SKM-1 treated with dmso at 0.1 percent for 144 hours (cell line): ENCODE measurements at regions not wholly inside any gene's neighbourhood (a gene's known extent, or its start where the extent isn't known, plus 50 kb on each side); places are given as distances from the start of the nearest gene placed in this dataset.
"Not testable (repeated sequence)": the region's sequence is repeated elsewhere in the genome, so short reads cannot be mapped to it uniquely, and the experiment has no call there.

Experiments
- DNase-seq: peaks from one replicate; lab custom pipeline; 2025; ENCODE audit not compliant: unreplicated experiment; lab: John Stamatoyannopoulos, UW

DNA sequence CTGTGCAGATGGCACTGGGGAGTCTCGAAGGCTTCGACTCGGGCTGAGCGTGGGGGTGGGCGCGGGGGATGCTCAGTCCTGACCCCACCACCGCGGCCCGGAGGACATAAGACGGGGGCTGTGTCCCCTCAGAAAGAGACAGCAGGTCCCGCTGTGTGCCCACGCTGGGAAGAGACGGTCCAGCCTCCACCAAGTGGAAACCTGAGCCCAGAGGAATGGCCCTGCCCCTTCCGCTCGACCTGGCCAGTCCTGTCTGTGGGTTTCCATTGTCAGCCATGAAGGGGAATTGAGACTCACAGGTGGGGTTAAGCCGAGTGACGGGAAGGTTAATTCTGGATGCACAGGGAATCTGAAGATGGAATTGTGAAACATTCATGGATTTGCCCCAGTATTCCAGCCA is 442.7 kb downstream of the PREX1 start:
- no peak for DNase-seq

DNA sequence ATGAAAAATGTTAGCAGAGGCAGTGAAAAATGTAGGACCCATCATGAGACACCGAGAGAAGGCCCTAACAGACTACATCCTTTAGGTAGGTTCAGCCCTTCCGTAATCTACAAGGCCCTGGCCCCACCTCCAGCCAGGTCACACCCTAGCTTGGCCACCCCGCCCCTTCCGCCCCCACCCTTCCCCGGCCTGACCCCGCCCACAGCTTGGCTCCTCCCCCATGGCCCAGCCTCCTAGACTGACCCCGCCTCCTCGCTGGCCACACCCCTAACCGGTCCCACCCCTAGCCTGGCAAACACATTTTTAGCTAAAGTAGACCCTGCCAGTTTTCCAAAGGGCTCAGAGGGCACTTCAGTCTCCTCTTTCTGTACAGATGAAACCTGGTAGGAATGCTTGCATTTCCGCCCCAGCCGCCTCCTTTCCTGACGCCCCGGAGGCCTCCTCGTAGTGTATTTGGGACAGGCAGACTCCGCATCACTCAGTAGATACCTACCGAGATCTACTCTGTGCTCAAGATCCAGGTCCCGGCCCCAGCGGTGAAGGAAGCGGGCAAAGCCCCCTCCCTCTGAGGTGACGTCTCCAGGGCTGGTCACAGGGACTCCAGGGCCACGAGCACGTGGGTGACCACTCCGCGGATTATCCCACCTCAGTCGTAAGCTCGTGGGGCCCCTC is 443.5 kb downstream of the PREX1 start:
- DNase-seq = no peak

DNA sequence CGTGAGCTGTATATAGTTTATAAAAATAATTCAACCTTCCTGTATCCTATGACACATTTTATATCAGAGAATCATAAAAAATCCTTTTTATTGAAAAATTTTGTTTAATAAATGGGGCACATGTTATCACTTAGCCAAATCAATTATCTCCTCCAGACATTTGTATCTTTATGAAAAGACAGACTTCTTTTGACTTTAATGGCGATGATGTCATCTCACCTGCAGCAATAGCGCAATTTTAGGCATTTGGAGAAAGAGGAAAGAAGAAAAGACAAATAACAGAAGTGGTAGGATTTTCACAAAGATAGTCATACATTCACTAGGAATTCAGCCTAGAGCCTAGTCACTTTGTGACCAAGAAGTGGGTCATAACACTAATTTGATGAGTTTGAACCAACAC is 444.5 kb downstream of the PREX1 start:
- DNase-seq = no peak

DNA sequence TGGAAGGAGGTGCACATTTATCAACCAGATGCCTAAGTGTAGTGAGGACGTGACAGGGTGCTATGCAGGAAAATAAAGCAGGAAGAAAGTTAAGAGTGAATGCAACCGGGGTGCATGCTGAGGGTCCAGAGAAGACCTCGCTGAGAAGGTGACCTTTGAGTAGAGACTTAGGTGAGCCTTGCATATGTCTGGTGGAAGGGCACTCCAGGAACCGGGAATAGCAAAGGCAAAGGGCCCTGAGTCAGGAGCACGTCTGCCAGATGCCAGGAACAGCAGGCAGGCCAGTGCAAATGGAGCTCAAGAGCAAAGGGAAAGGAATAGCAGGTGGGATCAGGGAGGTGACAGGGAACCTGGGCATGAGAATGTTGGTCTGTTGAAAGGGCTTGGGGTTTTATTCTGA is 445.5 kb downstream of the PREX1 start:
- DNase-seq = no peak

DNA sequence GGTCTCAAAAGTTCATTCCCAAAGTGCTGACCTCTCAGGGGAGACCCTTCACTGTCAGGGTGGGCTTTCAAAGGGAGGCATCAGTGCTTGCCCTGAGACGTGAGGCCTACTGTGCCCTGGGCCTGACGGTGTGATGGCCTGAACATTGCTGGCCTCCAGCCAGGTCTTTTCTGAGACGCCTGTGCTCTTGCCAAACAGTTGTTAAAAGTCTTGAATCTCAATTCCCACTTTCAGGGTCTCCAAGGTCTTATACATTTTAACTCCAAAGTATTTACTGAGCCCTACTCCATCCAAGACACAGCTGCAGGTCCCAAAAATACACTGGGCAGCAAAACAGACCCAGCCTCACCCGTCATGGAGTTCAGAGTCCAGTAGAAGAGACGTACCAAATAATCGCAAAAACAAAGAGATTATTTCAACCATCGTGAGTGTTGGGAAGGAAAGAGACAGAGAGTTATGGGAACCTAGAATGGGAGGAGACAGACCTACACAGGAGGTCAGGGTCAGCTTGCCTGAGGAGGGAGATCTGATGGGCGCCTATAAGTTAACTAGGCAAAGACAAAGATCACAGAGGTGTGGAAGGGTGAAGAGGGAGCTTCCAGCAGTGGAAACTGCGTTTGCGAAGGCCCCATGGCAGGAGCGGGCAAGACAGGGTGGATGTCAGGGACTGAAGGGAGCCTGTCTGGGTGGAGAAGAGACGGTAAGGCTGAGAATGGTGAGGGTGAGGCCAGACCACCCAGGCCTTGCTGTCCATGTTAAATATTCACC is 446.3 kb downstream of the PREX1 start:
- DNase-seq = no peak

DNA sequence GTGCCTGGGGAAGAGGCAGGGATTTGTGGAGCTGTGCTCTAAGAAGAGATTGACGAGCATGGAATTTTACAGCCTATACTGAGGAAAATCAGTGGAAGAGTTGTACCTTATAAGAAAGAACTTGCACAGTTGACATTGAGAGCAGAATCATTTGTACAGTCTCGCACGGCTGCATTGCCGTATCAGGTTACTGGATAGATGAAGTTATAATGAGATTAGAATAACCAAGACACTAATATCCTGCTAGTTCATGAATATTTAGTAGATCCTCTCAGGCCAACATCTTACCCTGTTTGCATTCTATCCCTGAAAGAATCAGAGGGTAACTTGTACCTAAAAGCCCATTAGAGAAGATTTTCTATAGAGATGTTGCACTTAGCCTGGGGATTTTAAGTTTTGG is 447.1 kb downstream of the PREX1 start:
- no peak for DNase-seq

DNA sequence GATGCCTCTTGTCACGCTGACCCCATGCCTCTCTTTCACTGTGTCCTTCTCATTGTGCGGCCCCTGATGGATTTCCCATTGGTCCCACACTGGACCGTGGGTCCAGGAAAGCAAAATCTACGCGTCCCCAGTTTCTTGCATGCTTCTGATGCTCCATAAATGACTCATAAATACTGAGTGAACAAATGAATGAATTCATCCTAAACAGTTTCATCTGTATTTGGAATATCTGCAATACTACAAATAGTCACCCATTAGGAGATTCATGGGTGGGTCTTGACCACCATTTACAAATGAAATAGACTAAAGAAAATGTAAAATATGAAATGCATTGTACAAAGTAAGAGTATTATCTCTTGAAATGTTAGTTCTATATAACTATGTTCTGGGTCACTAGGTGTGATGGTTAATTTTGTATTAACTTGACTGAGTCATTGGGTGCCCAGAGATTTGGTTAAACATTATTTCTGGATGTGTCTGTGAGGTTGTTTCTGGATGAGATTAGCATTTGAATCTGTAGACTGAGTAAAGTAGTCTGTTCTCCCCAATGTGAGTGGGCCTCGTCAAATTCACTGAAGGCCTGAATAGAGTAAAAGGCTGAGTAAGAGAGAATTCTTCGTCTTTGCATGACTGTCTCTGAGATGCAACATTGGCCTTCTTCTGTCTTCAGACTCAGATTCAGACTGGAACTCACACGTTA is 448.7 kb downstream of the PREX1 start:
- no peak for DNase-seq

DNA sequence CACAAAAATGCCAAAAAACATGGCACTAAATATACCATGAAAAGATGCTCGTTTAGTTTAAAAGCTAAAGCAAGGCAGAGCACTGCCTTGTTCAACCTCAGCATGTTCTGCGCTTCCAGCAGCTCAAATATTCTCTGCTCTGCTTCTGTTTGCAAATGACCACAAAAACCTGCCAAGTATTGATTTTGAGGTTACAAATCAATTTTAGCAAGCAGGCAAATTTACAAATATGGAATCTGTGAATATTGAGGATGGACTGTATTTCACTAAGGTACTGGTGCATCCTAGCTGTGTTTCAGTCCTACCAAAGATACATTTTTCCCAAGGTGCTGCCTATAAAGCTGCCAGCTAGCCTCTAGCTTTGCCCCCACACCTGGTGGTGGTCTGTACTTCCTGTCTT is 449.9 kb downstream of the PREX1 start:
- DNase-seq = no peak

DNA sequence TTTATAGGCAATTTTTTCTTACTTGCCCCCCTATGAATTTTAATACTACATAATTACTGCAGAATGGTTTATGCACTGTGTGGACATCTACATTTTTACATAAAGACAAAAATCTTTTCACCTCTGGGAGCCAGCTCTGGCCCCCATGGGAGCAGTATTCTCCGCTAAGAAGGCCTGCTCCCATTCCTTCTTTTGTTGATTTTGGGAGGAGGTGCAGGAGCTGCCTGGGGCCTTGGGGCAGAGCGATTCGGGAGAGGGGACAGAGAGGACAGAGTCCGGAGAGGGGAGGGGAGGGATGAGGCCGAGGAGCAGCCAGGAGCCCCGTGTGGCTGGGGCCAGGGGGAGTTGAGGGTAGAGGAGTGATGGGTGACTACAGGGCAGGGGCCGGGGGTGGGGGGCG is 452.0 kb downstream of the PREX1 start:
- no peak for DNase-seq

DNA sequence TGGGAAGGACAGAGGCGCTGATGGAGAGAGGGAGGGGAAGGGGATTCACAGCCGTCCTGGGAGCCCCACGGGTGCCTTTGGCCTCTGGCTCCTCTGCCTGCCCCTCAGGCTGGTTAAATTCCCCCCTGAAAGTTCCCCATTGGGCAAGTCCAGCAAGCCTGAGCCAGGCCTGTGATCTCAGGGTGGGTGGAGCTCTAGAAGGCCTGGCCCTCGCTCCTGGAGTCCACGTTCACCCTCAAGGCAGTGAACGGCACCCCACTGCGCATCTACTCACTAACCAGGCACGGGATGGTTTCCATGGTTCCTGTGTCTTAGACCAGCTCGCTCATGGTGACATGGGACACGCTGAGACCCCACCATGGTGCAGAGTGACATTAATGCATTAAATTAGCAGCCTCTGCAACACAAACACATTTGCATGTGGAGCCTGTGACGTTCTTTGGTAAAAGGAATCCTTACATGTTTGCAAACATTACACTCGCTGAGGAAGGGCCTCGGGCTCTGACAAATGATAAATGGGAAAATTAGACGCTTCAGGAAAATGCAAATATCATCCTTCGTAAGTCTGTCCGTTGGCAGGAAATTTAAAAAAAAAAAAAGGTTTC is 452.7 kb downstream of the PREX1 start:
- DNase-seq = no peak

DNA sequence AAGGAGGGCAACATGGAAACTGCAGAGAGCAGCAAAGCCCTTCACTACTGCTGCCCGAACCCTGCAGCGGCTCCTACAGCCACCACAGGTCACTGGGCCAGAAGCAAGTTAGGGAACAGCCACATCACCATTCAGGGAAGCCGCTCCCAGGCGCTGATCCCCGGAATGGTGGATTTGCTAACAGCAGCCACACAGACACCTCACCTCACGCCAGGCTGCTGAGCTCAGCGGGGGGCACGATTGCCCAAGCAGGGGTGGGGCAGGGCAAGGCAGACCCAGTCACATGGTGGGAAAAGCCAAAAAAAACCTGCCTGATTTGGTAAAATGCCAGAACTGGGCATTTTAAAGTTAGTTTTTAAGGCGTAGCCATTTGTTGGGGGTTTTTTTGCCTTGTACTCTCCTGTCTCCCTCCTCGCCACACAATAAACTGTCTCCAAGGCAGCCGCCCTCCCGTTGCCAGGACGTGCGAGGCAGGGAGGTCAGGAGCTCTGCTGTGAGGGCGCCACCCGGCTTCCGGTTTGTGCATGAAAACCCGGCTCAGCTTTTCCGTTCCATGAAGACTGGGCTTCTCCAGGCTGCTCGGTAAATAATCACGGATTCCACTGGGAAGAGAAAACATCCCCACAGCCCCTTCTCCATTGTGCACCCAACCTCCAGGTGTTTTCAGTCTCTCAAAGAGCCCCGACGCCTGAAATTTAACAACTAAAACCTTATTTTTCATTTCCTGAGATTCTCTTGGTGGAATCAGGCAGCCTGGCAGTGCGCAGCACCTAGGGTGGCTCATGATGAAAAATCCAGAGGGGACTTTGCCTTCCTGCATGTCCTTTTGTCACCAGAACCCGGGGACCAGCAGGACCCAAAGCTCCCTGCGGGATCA is 453.5 kb downstream of the PREX1 start:
- DNase-seq = not testable (repeated sequence)

DNA sequence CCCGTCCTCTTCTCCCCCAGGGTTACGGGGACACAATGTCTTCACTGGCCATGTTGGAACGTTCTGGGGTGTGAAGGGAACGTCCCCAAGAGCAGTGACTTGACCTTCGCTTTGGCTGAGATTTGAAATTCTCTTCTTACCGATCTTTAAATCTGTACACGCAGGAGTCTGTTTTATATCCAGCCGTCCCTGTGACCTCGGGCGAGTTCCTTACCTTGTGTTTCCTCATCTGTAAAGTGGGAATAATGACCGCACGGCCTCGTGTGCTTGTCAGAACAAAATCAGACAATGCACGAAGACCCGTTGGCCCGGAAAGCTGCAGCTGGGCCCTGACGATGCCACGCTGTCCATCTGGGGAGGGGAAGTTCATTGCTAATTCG is 454.3 kb downstream of the PREX1 start:
- DNase-seq = no peak

DNA sequence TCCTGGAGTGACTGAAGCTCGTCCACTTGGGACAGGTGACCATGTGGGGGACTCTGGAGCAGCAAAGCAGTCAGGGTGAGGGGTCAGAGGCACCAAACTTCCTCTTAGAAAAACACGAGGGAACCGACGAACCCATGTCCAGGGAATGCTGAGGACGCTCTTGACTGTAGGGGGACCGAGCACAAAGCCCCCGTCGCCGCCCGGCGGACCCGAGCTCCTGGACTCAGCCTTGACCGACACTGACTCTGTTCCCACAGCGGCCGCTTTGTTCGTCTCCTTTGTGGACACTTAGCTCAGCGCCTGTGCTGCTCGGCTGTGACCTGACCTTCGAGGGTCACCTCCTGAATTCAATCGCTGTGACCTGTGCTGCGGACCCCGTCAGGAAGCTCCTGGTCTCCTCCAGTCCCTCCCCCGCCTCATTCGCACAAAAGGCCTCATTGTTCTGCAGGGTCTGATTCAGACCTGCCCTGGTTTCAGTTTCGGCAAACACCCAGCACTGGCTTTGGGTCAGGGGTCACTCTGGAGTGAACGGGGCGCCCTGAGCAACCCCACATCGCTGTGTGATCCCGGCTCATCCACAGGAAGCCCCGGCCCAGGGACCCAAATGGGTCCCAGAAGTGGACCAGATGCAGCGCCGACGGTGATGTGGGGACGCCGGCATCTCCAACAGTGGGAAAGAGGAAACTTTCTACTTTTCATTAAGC is 454.8 kb downstream of the PREX1 start:
- not testable (repeated sequence) for DNase-seq

DNA sequence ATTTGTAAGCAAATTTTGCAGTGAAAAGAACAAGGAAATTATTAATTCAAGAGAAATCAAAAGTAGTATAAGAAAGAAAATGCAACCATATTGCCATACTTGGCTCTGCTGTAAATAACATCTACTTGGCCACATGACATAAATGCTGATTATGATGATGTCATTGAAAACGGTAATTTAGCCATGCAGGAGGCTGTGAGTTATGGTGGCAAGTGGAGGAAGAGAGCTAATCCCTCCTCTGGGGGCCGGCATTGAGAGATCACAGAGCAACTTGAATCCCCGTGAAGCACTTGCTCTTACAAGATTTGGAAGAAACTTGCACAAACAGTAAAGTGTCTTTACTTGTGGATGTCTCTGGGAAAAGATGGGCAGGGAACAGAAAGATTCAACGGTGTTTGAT is 456.6 kb downstream of the PREX1 start:
- no peak for DNase-seq

DNA sequence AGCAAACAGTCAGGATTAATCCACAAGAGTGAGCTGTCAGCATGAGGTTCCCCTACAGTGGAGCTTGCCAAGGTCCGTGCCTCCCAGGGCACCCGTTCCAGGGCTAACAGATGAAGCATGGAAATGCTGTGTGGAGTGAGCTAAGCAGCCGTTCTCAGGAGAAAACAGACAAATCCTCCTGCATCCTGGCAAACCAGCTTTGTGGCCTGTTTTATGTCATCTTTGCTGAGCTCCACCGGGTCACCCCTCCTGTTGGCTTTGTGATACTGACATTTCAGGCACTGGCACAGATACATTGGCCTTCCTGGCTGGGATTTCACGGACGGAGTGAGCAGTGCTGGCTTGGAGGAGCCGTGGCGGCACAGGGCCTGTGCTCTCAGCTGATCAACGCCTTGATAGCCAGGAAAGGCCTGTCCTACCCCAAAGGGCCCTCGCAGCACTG is 459.2 kb downstream of the PREX1 start:
- not testable (repeated sequence) for DNase-seq

DNA sequence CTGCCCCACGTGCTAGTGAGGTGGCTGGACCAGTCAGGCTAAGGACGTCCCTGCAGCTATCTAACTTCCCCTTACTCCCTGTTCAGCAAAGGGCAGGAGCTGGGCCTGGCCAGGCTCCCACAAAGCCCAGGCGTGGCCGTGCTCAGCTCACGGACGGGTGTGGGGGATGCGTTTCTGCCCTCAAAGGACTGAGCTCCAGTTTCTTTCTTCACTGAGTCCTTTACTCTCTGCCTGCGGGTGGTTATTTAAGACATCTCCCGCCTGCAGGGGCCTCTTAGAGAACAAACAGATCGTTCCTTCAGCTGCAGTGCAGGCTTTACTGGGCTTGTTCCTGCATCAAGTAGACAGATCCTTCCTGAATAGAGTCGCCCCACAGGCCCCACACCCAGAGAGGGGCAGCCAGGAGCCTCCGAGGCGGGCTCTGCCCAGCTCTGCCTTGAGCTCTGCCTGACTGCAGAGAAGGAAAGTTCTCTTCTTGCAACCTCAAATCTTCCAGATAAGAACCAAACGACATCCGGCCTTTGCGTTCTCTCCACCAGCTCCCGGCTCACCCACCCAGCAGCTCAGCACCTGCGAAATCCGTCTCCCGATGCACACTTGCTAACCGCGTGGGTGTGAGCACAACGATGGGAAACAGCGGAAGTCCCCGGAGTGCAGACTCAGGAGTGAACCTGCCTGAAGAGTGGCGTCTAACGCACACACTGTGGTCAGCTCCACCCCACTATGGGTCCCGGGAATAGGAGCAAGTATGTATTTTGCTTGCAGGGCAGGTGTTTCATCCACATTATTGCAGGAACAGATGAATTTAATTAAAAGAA is 460.0 kb downstream of the PREX1 start:
- not testable (repeated sequence) for DNase-seq

DNA sequence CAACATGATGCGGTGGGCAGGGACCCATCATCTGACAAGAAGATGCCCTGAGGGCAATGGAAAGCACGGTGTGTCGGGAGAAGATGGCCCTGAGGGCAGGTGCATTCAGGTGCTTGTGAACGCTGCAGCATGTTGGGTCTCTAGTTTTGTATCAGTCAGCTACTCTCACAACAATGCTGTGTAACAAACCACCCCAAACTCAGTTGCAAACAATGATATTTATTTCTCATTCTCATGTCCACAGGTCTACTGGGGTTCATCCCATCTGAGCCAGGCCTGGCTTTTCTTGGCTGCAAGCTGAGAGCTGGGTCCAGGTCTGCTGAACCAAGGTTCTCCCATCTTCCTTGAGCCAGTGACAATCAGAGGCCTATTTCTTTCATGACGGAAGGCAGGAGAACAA is 461.6 kb downstream of the PREX1 start:
- DNase-seq = no peak

DNA sequence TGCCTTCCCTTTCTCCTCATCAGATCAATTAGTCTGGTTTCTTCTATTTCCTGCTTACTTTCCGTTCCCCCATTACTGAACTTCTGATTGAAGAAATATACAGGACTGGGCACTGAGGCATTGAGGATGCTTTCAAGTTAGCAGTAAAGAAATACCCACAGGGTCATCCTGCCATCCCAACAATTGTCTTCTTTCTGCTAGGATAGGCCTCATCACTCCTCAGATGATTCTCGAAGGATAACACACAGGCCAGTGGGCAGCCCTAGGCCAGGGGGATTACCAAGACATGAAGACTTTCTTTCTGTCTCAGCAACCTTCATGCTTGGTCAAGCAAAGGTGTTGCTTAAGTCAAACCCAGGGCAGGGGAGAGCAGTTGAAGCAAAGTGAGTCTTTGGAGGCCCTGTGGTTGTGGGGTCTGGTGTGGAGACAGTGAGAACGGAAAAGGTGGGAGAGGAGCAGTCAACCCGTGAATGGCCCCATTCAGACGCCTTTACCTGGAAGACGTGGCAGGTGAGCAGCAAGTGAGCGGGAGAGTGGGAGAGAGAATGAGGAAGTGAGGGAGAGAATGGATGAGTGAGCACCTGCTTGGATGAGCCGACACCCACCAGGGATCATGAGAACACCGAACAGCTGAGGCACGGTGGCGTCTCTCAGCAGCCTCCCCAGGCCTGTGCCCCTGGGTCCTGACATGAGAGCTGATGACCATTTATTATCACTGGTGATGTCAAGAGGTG is 462.9 kb downstream of the PREX1 start:
- DNase-seq = no peak

DNA sequence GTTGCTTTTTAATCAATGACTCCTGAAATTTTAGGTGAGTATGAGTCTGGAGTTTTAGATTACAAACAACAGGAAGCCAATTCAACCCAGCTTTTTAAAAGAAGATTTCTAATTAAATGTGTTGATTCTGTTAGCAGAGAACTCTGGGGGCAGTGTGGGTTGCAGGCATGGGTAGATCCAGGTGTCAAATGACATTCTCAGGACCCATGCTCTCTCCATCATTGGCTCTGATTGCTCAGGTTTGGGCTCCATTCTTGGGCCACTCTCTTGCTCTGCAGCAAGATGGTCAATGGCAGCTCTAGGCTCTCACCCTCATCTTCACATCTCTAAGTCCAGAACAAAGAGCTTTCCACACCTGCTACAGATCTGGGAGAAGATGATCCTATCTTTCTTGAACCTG is 463.7 kb downstream of the PREX1 start:
- no peak for DNase-seq
